ENCODE measurements at regions not wholly inside any gene's neighbourhood (a gene's known extent, or its start where the extent isn't known, plus 50 kb on each side); places are given as distances from the start of the nearest gene placed in this dataset.

- TF ChIP-seq PBX3 (IDR thresholded peaks at IDR 0.05) (no peak), CTCF (IDR thresholded peaks at IDR 0.05) (no peak), SMC3 (IDR thresholded peaks at IDR 0.05; ENCODE audit: low read depth, low read length) (no peak), JUND (IDR thresholded peaks at IDR 0.05) (no peak), RCOR1 (IDR thresholded peaks at IDR 0.05; ENCODE audit: low read length) (no peak), POLR2AphosphoS5 (IDR thresholded peaks at IDR 0.05; ENCODE audit: low read depth, low read length) (no peak), MAX (IDR thresholded peaks at IDR 0.05; ENCODE audit: low read depth) (no peak), NRF1 (IDR thresholded peaks at IDR 0.05; ENCODE audit: low read depth, low read length) (no peak), SIN3A (IDR thresholded peaks at IDR 0.05; ENCODE audit: borderline replicate concordance, low read depth, low read length) (no peak), RFX5 (IDR thresholded peaks at IDR 0.05; ENCODE audit: low read length) (no peak), GATA2 (CRISPR knock-in tag; IDR thresholded peaks at IDR 0.05) (no peak), YY1 (IDR thresholded peaks at IDR 0.05; ENCODE audit: low read depth) (no peak), RAD21 (IDR thresholded peaks at IDR 0.05; ENCODE audit: low read length) (no peak), CHD2 (IDR thresholded peaks at IDR 0.05; ENCODE audit: low read length, partially characterized antibody) (no peak)
Measured at GRCh38 chr15:69643476-69643875, 190.9 kb downstream of the RPLP1 start.

All from SK-N-SH (cell line).